HCT116 (cell line): ENCODE measurements at regions not wholly inside any gene's neighbourhood (a gene's known extent, or its start where the extent isn't known, plus 50 kb on each side); places are given as distances from the start of the nearest gene placed in this dataset.

ENCODE experiments used
- ATAC-seq: fragments of 200-7000 bp; cut with Tn5 transposase; 2 replicates; pipeline ENCODE4 v1.9.1; 2020; ENCODE audit warnings: mild to moderate bottlenecking, moderate library complexity
- BruUV-seq: library from RNA; stranded (reverse); fragments of 400-500 nt; replicated peaks from 2 replicates; lab custom pipeline; 2021; lab: Mats Ljungman, UMichigan
- CTCF ChIA-PET: fragments of 300-600 bp; sonication (Branson Sonifier 250); formaldehyde crosslinking; loops from one replicate; lab custom pipeline; 2021; ENCODE audit warnings: antibody characterized with exemption; lab: Charles Lee
- POLR2A ChIA-PET: fragments of 300-600, 350-600 bp; sonication (Branson Sonifier 250); formaldehyde crosslinking; loops from one replicate; lab custom pipeline; 2021; ENCODE audit warnings: antibody characterized with exemption; lab: Charles Lee
- RAD21 ChIA-PET, 2 experiments: fragments of 300-600 bp; sonication (Branson Sonifier 250); formaldehyde crosslinking; loops; one replicate each; lab custom pipeline; 2023; ENCODE audit warnings: low total read pairs in 2 of 2; ENCODE audit not compliant: uncharacterized antibody in 2 of 2, unreplicated experiment in 2 of 2, low non-redundant PET in 1 of 2; lab: Charles Lee
- DNase-seq: peaks from one replicate; pipeline ENCODE4 v3.0.0-alpha.2; 2010; ENCODE audit warnings: low read depth, low spot score
- H2AFZ ChIP-seq: fragments of 200-600 bp; shearing (Covaris generic), sonication (generic); 2 replicates; pipeline ENCODE4 v1.6.1; 2017; ENCODE audit warnings: low read depth, mixed run types, mixed read lengths, antibody characterized with exemption, low read length; ENCODE audit not compliant: poor library complexity, severe bottlenecking
- H3K27ac ChIP-seq: 2 replicates; pipeline ENCODE4 v1.5.1; 2012; ENCODE audit warnings: low read depth, low read length
- H3K27me3 ChIP-seq: fragments of 200-600 bp; sonication (generic); 2 replicates; pipeline ENCODE4 v1.6.1; 2016; ENCODE audit warnings: mixed run types, low read length, mixed read lengths; ENCODE audit not compliant: insufficient read depth
- H3K36me3 ChIP-seq, 2 experiments: fragments of 200-500 bp in 1 of 2; fragments of 200-600 bp in 1 of 2; sonication (Bioruptor generic) in 1 of 2; sonication (generic) in 1 of 2; 2 replicates each; pipeline versions ENCODE4 v1.5.1 to v1.6.1; 2014 to 2016; ENCODE audit warnings: low read length in 2 of 2, inconsistent platforms in 1 of 2, mixed read lengths in 1 of 2, mixed run types in 1 of 2; ENCODE audit not compliant: insufficient read depth in 2 of 2, control insufficient read depth in 1 of 2
- H3K4me1 ChIP-seq, 2 experiments: fragments of 200-600 bp in 1 of 2; sonication (generic) in 1 of 2; 2 replicates each; pipeline versions ENCODE4 v1.5.1 to v1.6.1; 2012 to 2017; ENCODE audit warnings: low read length in 2 of 2, inconsistent platforms in 1 of 2, mild to moderate bottlenecking in 1 of 2, mixed read lengths in 1 of 2, mixed run types in 1 of 2, moderate library complexity in 1 of 2; ENCODE audit not compliant: insufficient read depth in 2 of 2, control insufficient read depth in 1 of 2
- H3K4me2 ChIP-seq: fragments of 200-600 bp; sonication (generic); 2 replicates; pipeline ENCODE4 v1.6.1; 2017; ENCODE audit warnings: mixed run types, low read length, mixed read lengths
- H3K4me3 ChIP-seq, 2 experiments: fragments of 200-600 bp in 1 of 2; sonication (generic) in 1 of 2; replicated peaks in 1 of 2; 2 replicates each; pipeline ENCODE4 v1.5.1; 2011 to 2016; ENCODE audit warnings: low read length in 2 of 2, control low read depth in 1 of 2, low read depth in 1 of 2, mild to moderate bottlenecking in 1 of 2, mixed read lengths in 1 of 2, mixed run types in 1 of 2
- H3K79me2 ChIP-seq: fragments of 200-600 bp; sonication (generic); 2 replicates; pipeline ENCODE4 v1.6.1; 2017; ENCODE audit warnings: mild to moderate bottlenecking, mixed run types, low read length, moderate library complexity, mixed read lengths; ENCODE audit not compliant: insufficient read depth
- H3K9ac ChIP-seq: fragments of 200-600 bp; sonication (generic); 2 replicates; pipeline ENCODE4 v1.6.1; 2016; ENCODE audit warnings: low read length, mixed read lengths
- H3K9me2 ChIP-seq: fragments of 200-600 bp; sonication (generic), shearing (Covaris generic); 2 replicates; pipeline ENCODE4 v1.6.1; 2017; ENCODE audit warnings: mixed run types, mild to moderate bottlenecking, moderate library complexity; ENCODE audit not compliant: insufficient read depth
- H3K9me3 ChIP-seq, 2 experiments: fragments of 200-500 bp in 1 of 2; fragments of 200-600 bp in 1 of 2; sonication (Bioruptor generic) in 1 of 2; sonication (generic) in 1 of 2; 2 replicates each; pipeline ENCODE4 v1.6.1; 2014 to 2017; ENCODE audit warnings: low read length in 2 of 2, mixed read lengths in 2 of 2, inconsistent platforms in 1 of 2, low read depth in 1 of 2, mild to moderate bottlenecking in 1 of 2, mixed run types in 1 of 2, moderate library complexity in 1 of 2; ENCODE audit not compliant: control insufficient read depth in 1 of 2, insufficient read depth in 1 of 2
- H4K20me1 ChIP-seq: fragments of 200-600 bp; sonication (generic), shearing (Covaris generic); 2 replicates; pipeline ENCODE4 v1.6.1; 2017; ENCODE audit warnings: mixed run types, mild to moderate bottlenecking, moderate library complexity; ENCODE audit not compliant: insufficient read depth
- ELF1 ChIP-seq: IDR thresholded peaks from 2 replicates; pipeline ENCODE4 v1.6.1; 2012; ENCODE audit warnings: low read depth, borderline replicate concordance
- EZH2 ChIP-seq: fragments of 200-600 bp; sonication (generic); IDR thresholded peaks from 2 replicates; pipeline ENCODE4 v1.6.1; 2017; ENCODE audit warnings: antibody characterized with exemption, mixed run types
- EZH2phosphoT487 ChIP-seq: fragments of 200-600 bp; IDR thresholded peaks from 2 replicates; pipeline ENCODE4 v1.6.1; 2018; ENCODE audit warnings: antibody characterized with exemption, borderline replicate concordance
- POLR2AphosphoS5 ChIP-seq: IDR thresholded peaks from 2 replicates; pipeline ENCODE4 v1.6.1; 2011; ENCODE audit warnings: mild to moderate bottlenecking, low read depth, low read length, moderate library complexity
- REST ChIP-seq: IDR thresholded peaks from 2 replicates; pipeline ENCODE4 v1.6.1; 2012; ENCODE audit warnings: low read depth
- SP1 ChIP-seq: IDR thresholded peaks from 2 replicates; pipeline ENCODE4 v1.6.1; 2012; ENCODE audit warnings: low read depth
- ZNF274 ChIP-seq: fragments of 200-500 bp; sonication (Bioruptor generic); IDR thresholded peaks from 2 replicates; pipeline ENCODE4 v1.6.1; 2014; ENCODE audit warnings: mild to moderate bottlenecking, low read depth, low read length, inconsistent platforms
- intact Hi-C: fragments of 100-400 bp; cut with micrococcal nuclease; formaldehyde crosslinking; loops from 2 replicates; pipeline ENCODE4 v1.10.0; 2022

DNA sequence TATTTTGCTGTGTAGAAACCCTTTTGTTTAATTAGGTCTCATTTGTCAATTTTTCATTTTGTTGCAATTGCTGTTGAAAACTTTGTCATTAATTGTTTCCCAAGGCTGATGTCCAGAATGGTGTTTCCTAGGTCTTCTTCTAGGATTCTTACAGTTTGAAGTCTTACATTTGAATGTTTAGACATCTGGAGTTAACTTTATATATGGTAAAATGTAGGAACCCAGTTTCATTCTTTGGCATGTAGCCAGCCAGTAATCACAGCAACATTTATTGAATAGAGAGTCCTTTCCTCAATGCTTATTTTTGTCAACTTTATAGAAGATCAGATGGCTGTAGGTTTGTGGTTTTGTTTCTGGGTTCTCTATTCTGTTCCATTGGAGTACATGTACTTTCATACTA lies 1290.8 kb upstream of the CDH9 start:
- ChIA-PET CTCF (no interaction called here), RAD21 (no interaction called here), POLR2A (no interaction called here)
- intact Hi-C loops = no loop called here
- H3K79me2 ChIP-seq = no peaks in the 10 kb centered on the region
- no peak for TF ChIP-seq ZNF274
- TF ChIP-seq REST = no peak
- no peak for TF ChIP-seq EZH2
- no peak for TF ChIP-seq EZH2phosphoT487
- no peak for TF ChIP-seq SP1
- no peak for TF ChIP-seq POLR2AphosphoS5
- TF ChIP-seq ELF1 = no peak
- no peaks in the 10 kb centered on the region for H3K36me3 ChIP-seq
- H3K9me2 ChIP-seq = no peaks in the 10 kb centered on the region
- no peak overlapping the region for H2AFZ ChIP-seq
- no TSS peak for BruUV-seq
- no peak overlapping the region for H3K4me2 ChIP-seq
- peaks cover 6 to 23% of the 10 kb centered on the region in 2 experiments; a peak in 3 of 4 replicates for H3K9me3 ChIP-seq
- H4K20me1 ChIP-seq = no peaks in the 10 kb centered on the region
- DNase-seq = no peak
- no peak overlapping the region for H3K4me3 ChIP-seq
- no peak overlapping the region for H3K27ac ChIP-seq
- H3K27me3 ChIP-seq = no peaks in the 10 kb centered on the region
- no peaks in the 10 kb centered on the region for H3K4me1 ChIP-seq
- no peak for ATAC-seq
- no peak overlapping the region for H3K9ac ChIP-seq
